ENCODE measurements at regions not wholly inside any gene's neighbourhood (a gene's known extent, or its start where the extent isn't known, plus 50 kb on each side); places are given as distances from the start of the nearest gene placed in this dataset.

DNA sequence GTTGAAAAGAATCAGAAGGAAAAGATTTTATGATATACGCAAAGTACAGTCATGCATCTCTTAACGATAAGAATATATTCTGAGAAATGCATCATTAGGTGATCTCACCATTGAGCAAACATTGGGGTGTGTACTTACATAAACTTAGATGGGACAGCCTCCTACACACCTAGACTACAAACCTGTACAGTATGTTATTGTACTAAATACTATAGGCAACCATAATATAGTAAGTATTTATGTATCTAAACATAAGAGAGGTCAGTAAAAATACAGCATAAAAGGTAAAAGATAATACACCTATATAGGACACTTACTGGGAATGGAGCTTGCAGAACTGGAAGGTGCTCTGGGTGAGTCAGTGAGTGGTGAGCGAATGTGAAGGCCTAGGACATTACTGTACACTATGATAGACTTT, 254.6 kb downstream of the SPRY2 start:
- DNase-seq (ENCODE audit: low read depth, low spot score), result peak; percentile 36
- in situ Hi-C loops (cut with HindIII; ENCODE audit: low sequenced_read_pairs), result no loop called here
- no peak for TF ChIP-seq CTCF (IDR thresholded peaks at IDR 0.05; ENCODE audit: low read depth, low read length)
- H3K4me3 ChIP-seq (ENCODE audit: low read depth, low read length), result no peak overlapping the region

DNA sequence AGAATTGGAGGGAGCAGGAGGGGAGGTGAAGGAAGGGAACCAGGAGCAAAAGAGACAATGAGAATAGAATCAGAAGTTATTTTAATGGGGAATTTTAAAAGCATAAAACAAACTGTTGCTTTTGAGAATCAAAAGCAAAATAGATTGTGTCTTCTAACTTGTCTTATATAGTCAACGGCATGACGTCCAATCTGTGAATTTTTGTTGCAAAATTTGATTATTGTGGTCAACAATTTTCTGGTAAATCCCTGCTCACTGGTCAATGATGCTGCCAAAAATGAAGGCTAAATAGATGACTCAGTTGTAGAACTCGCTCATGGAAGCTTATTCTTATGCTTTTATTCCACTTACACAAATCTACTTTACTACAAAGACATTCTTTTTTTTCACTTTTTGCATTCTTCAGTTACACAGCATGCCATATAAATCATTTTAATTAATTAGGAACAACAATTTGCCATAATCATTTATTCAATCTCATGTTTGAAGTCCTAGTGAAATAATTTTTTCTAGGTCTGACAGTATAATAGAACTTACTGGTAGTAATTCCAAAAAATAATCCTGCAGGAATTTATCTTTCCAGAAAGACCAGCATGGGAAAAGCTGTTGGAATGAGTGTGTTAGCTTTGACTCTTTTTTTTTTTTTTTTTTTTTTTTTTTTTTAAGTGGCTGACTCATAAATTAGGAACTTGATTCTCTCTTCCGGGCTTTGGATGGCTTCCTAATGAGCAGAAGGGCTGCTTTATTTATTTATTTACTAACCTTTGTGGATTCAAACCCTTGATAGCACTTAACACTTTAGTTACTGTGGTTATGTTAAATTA, 256.9 kb downstream of the SPRY2 start:
- in situ Hi-C loops (cut with HindIII; ENCODE audit: low sequenced_read_pairs), result no loop called here
- no peak overlapping the region for H3K4me3 ChIP-seq (ENCODE audit: low read depth, low read length)
- no peak for TF ChIP-seq CTCF (IDR thresholded peaks at IDR 0.05; ENCODE audit: low read depth, low read length)

DNA sequence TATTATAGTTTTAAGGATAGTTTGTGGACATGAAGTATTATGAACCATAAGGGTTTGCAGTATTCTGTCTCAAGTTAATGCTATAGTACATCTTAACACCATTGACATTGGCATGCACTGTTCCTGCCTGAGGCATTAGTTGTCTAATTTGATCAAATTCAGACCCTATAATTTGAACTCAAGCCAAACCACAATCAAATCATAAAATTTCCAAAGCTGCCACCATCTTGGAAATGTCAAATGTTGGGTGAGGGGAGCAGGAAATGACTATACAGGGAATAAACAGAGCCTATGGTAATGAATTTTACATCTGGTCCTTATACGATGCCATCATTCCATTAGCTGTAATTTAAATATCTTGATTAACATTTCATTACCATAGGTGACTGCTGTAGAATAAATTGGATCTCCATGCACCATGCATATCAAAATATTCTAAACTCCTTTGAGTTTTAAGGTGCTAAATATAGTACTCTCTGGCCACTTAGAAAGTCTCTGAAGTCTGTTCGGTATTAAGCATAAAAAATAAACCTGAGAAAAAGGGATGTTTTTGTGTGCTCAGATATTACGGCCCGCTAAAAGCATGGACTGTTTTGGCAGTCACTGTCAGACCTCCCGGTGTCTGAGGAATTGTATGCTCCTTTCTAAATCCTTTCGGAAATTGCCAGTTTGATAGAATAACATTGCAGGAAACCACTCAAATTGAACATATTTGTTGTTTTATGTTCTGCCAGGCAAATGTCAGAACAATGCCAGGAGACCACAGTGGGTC, 257.7 kb downstream of the SPRY2 start:
- in situ Hi-C loops (cut with HindIII; ENCODE audit: low sequenced_read_pairs), result no loop called here
- TF ChIP-seq CTCF (IDR thresholded peaks at IDR 0.05; ENCODE audit: low read depth, low read length), result no peak
- peak; percentile 82 for DNase-seq (ENCODE audit: low read depth, low spot score)
- peak overlapping the region; percentile 6 for H3K4me3 ChIP-seq (ENCODE audit: low read depth, low read length)

More for the DNA sequence above, 256.9 kb downstream of the SPRY2 start:
- peak; percentile 95 for DNase-seq (ENCODE audit: low read depth, low spot score)

DNA sequence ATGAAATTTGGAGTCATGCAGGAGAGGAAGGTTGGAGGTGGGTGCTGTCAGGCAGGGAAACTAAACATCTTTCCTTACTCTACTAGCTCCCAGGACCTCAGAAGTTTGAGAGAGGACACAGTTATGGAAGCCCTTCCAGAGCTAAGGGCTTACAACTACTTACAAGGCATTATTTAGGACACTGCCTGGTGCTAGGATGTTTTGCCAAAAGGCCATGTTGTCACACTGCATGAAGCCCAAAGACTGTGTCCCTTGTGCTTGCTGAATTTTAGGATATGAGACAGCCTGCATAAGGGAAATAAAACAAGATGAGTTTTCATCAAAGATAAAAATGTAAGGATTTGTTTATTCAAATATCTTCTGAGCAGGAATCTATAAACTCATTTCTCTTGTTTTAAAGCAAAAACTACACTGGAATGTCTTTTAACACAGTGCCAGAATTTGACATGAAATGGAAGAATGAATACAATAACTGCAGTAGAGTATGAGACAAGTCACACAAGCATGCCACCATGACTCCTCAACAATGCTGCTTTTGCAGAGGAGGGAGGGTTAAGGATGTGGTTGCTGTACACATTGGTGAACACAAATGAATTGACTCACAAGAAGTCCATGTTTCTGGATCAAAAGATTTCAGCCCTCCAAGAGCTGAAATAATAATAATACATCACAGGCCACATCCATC, 258.4 kb downstream of the SPRY2 start:
- TF ChIP-seq CTCF (IDR thresholded peaks at IDR 0.05; ENCODE audit: low read depth, low read length), result no peak
- in situ Hi-C loops (cut with HindIII; ENCODE audit: low sequenced_read_pairs), result no loop called here
- peak; percentile 70 for DNase-seq (ENCODE audit: low read depth, low spot score)
- no peak overlapping the region for H3K4me3 ChIP-seq (ENCODE audit: low read depth, low read length)

- DNase-seq (ENCODE audit: low read depth, low spot score), result no peak
- no peak overlapping the region for H3K4me3 ChIP-seq (ENCODE audit: low read depth, low read length)
- TF ChIP-seq CTCF (IDR thresholded peaks at IDR 0.05; ENCODE audit: low read depth, low read length), result no peak
- in situ Hi-C loops (cut with HindIII; ENCODE audit: low sequenced_read_pairs), result no loop called here
These were observed 266.1 kb downstream of the SPRY2 start for GRCh38 chr13:80074811-80075210.

- in situ Hi-C loops (cut with HindIII; ENCODE audit: low sequenced_read_pairs), result no loop called here
These were observed 266.7 kb downstream of the SPRY2 start for GRCh38 chr13:80074143-80074752.

More at GRCh38 chr13:80074143-80074752, 266.7 kb downstream of the SPRY2 start:
- no peak overlapping the region for H3K4me3 ChIP-seq (ENCODE audit: low read depth, low read length)
- DNase-seq (ENCODE audit: low read depth, low spot score), result no peak
- no peak for TF ChIP-seq CTCF (IDR thresholded peaks at IDR 0.05; ENCODE audit: low read depth, low read length)

Measured in astrocyte of the spinal cord (primary cell).